ENCODE measurements at regions not wholly inside any gene's neighbourhood (a gene's known extent, or its start where the extent isn't known, plus 50 kb on each side); places are given as distances from the start of the nearest gene placed in this dataset.
"Not testable (repeated sequence)": the region's sequence is repeated elsewhere in the genome, so short reads cannot be mapped to it uniquely, and the experiment has no call there.

DNA sequence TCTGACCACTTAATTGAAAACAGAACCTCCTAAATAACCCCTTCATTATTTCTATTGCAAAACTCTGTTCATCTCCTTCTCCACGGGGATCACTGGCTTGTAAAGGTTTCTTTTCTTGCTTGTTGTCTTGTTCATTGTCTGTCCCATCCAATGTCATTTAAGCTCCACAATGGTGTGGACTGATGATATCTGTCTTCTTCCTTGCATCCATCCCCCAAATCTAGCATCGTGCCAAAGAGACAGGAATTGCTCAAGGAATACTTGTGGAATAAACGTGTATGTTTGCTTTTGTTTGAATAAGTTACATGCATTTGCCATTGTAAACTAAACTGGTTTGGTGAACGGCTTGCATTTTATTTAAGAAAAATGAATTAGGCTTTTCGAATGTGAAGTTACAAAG is 306.8 kb upstream of the POM121L12 start:
- not testable (repeated sequence) for H3K36me3 ChIP-seq (ENCODE audit: insufficient read depth, low read length); H3K27ac ChIP-seq (ENCODE audit: low read depth, low read length); H3K27me3 ChIP-seq (ENCODE audit: insufficient read depth, low read length); H3K9me3 ChIP-seq (ENCODE audit: insufficient read depth, low read depth, low read length); H3K4me1 ChIP-seq (ENCODE audit: insufficient read depth, low read length); H3K9ac ChIP-seq (ENCODE audit: low read depth, low read length); H3K4me3 ChIP-seq (ENCODE audit: low read length)
- whole genome bisulfite sequencing = 84% methylated on average over 3 of the region's 5 CpGs

DNA sequence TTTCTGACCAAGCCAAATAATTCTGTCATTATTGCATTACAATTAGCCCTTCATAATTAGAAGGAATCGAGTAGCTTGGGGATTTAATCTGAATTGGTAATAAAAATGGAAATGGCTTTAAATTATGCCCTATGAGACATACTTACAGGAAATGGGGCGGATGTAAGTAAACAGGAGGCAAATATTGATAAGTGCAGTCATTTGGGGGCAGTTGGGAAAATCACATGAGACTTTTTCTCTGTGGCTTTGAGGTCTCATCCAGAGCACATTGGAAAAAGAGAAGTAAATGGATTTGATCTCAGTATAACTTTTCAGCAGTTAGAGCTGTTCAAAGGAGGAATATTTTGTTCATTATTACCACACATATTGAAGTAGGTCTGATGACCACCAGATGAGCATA is 307.8 kb upstream of the POM121L12 start:
- H3K4me3 ChIP-seq (ENCODE audit: low read length) = no peak overlapping the region
- no peaks in the 10 kb centered on the region for H3K9me3 ChIP-seq (ENCODE audit: insufficient read depth, low read depth, low read length)
- no peaks in the 10 kb centered on the region for H3K36me3 ChIP-seq (ENCODE audit: insufficient read depth, low read length)
- WGBS = 86% methylated on average over 2 of the region's 2 CpGs
- no peaks in the 10 kb centered on the region for H3K4me1 ChIP-seq (ENCODE audit: insufficient read depth, low read length)
- no peak overlapping the region for H3K9ac ChIP-seq (ENCODE audit: low read depth, low read length)
- no peaks in the 10 kb centered on the region for H3K27me3 ChIP-seq (ENCODE audit: insufficient read depth, low read length)
- H3K27ac ChIP-seq (ENCODE audit: low read depth, low read length) = no peak overlapping the region

DNA sequence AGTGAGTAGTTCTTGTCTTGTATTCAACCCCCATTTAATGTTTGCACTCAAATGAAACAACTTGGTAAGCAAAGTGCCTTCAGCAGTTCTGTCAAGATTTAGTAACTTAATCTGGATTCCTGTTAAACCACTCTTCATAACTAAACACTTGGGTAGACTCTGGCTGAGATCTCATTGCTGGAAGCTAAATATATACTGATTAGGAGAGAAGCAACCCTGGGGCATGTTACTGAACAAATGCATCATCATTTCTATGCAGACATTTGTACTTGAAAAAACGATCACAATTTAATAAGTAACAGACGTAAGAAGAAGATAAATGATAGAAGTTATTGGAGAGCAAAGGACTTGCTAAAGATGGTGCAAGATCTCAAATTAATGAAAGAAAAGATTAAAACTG is 308.4 kb upstream of the POM121L12 start:
- Histone ChIP-seq H3K4me3 (ENCODE audit: low read length) (no peak overlapping the region), H3K27me3 (ENCODE audit: insufficient read depth, low read length) (no peaks in the 10 kb centered on the region), H3K36me3 (ENCODE audit: insufficient read depth, low read length) (no peaks in the 10 kb centered on the region), H3K9me3 (ENCODE audit: insufficient read depth, low read depth, low read length) (no peaks in the 10 kb centered on the region), H3K9ac (ENCODE audit: low read depth, low read length) (no peak overlapping the region), H3K27ac (ENCODE audit: low read depth, low read length) (no peak overlapping the region), H3K4me1 (ENCODE audit: insufficient read depth, low read length) (no peaks in the 10 kb centered on the region)
- WGBS = 100% methylated on average over 2 of the region's 2 CpGs

DNA sequence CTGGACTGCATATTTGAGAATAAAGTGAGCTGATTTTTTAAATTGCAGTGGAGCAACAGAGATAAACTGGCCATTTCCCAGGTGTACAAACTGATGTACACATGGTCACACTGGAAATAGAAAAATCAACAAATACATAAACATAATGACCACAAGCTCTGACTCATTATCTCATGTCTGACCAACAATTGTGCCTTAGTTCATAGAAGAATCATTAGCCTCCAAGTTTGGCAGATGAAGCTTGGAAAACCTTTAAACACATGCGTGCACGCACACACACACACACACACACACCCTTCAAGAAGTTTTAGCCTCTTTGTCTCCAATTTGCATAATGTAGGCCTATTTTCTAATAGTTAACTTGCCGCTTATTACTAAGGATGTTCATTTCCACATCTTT is 308.9 kb upstream of the POM121L12 start:
- H3K9me3 ChIP-seq (ENCODE audit: insufficient read depth, low read depth, low read length) = no peaks in the 10 kb centered on the region
- H3K27me3 ChIP-seq (ENCODE audit: insufficient read depth, low read length) = no peaks in the 10 kb centered on the region
- no peak overlapping the region for H3K4me3 ChIP-seq (ENCODE audit: low read length)
- H3K36me3 ChIP-seq (ENCODE audit: insufficient read depth, low read length) = no peaks in the 10 kb centered on the region
- H3K4me1 ChIP-seq (ENCODE audit: insufficient read depth, low read length) = no peaks in the 10 kb centered on the region
- WGBS = 92% methylated on average over 2 of the region's 3 CpGs
- H3K9ac ChIP-seq (ENCODE audit: low read depth, low read length) = no peak overlapping the region
- no peak overlapping the region for H3K27ac ChIP-seq (ENCODE audit: low read depth, low read length)

- WGBS = 89% methylated on average over 3 of the region's 5 CpGs
- H3K9me3 ChIP-seq (ENCODE audit: insufficient read depth, low read depth, low read length) = no peaks in the 10 kb centered on the region
- no peaks in the 10 kb centered on the region for H3K4me1 ChIP-seq (ENCODE audit: insufficient read depth, low read length)
- no peaks in the 10 kb centered on the region for H3K27me3 ChIP-seq (ENCODE audit: insufficient read depth, low read length)
- no peak overlapping the region for H3K27ac ChIP-seq (ENCODE audit: low read depth, low read length)
- no peak overlapping the region for H3K4me3 ChIP-seq (ENCODE audit: low read length)
- no peak overlapping the region for H3K9ac ChIP-seq (ENCODE audit: low read depth, low read length)
- no peaks in the 10 kb centered on the region for H3K36me3 ChIP-seq (ENCODE audit: insufficient read depth, low read length)
Measured at GRCh38 chr7:52723606-52724005, 311.8 kb upstream of the POM121L12 start.

GRCh38 chr7:52720856-52721255 is 314.6 kb upstream of the POM121L12 start:
- H3K27me3 ChIP-seq (ENCODE audit: insufficient read depth, low read length) = no peaks in the 10 kb centered on the region
- no peak overlapping the region for H3K9ac ChIP-seq (ENCODE audit: low read depth, low read length)
- no peaks in the 10 kb centered on the region for H3K9me3 ChIP-seq (ENCODE audit: insufficient read depth, low read depth, low read length)
- WGBS = 100% methylated on average over 1 of the region's 2 CpGs
- H3K4me3 ChIP-seq (ENCODE audit: low read length) = no peak overlapping the region
- no peak overlapping the region for H3K27ac ChIP-seq (ENCODE audit: low read depth, low read length)
- no peaks in the 10 kb centered on the region for H3K4me1 ChIP-seq (ENCODE audit: insufficient read depth, low read length)
- no peaks in the 10 kb centered on the region for H3K36me3 ChIP-seq (ENCODE audit: insufficient read depth, low read length)

GRCh38 chr7:52719677-52720076 is 315.8 kb upstream of the POM121L12 start:
- Histone ChIP-seq H3K9me3 (ENCODE audit: insufficient read depth, low read depth, low read length) (no peaks in the 10 kb centered on the region), H3K27ac (ENCODE audit: low read depth, low read length) (no peak overlapping the region)
- 81% methylated on average over 3 of the region's 3 CpGs for WGBS

DNA sequence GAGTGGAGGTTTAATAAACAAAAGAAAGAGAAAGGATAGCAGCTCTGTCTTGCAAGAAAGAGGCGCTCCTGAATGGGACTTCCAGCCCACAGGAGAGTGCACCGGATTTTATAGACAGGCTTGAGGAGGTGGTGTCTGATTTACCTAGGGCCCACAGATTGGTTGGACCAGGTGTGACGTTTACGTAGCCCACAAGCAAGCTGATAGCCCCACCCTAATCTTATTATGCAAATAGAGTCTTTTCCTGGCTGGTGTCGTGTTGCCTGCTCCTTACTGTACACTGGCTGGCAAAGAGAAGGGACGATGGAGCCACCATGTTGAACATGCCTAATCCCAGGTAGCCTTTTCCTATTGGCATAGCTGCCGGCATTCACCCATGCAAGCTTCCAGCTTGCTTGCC is 319.7 kb upstream of the POM121L12 start:
- H3K27ac ChIP-seq (ENCODE audit: low read depth, low read length) = no peak overlapping the region
- H3K36me3 ChIP-seq (ENCODE audit: insufficient read depth, low read length) = no peaks in the 10 kb centered on the region
- no peaks in the 10 kb centered on the region for H3K9me3 ChIP-seq (ENCODE audit: insufficient read depth, low read depth, low read length)
- no peak overlapping the region for H3K4me3 ChIP-seq (ENCODE audit: low read length)
- WGBS = 87% methylated on average over 7 of the region's 7 CpGs
- no peaks in the 10 kb centered on the region for H3K27me3 ChIP-seq (ENCODE audit: insufficient read depth, low read length)
- no peaks in the 10 kb centered on the region for H3K4me1 ChIP-seq (ENCODE audit: insufficient read depth, low read length)
- no peak overlapping the region for H3K9ac ChIP-seq (ENCODE audit: low read depth, low read length)

More at GRCh38 chr7:52719677-52720076, 315.8 kb upstream of the POM121L12 start:
- Histone ChIP-seq H3K27me3 (ENCODE audit: insufficient read depth, low read length) (no peaks in the 10 kb centered on the region), H3K4me1 (ENCODE audit: insufficient read depth, low read length) (no peaks in the 10 kb centered on the region), H3K9ac (ENCODE audit: low read depth, low read length) (no peak overlapping the region), H3K36me3 (ENCODE audit: insufficient read depth, low read length) (no peaks in the 10 kb centered on the region), H3K4me3 (ENCODE audit: low read length) (no peak overlapping the region)

DNA sequence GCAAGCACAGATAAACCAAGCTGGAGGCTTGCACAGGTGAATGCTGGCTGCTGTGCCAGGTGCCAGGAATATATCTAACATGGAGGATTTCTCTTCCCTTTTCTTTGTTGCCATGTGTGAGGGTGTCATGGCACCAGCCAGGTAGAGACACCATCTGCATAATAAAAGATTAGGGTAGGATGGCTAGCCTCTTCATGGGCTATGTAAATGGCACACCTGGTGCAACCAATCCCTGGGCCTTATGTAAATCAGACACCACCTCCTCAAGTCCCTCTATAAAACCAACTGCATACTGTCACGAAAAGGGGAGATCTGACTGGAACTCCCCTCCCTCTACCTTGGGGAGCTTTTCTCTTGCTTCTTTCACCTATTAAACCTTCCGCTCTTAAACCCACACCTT is 322.5 kb upstream of the POM121L12 start:
- H3K9me3 ChIP-seq (ENCODE audit: insufficient read depth, low read depth, low read length) = no peaks in the 10 kb centered on the region
- H3K4me1 ChIP-seq (ENCODE audit: insufficient read depth, low read length) = no peaks in the 10 kb centered on the region
- no peak overlapping the region for H3K4me3 ChIP-seq (ENCODE audit: low read length)
- no peaks in the 10 kb centered on the region for H3K27me3 ChIP-seq (ENCODE audit: insufficient read depth, low read length)
- no peak overlapping the region for H3K9ac ChIP-seq (ENCODE audit: low read depth, low read length)
- H3K36me3 ChIP-seq (ENCODE audit: insufficient read depth, low read length) = no peaks in the 10 kb centered on the region
- WGBS = 76% methylated on average over 2 of the region's 2 CpGs
- H3K27ac ChIP-seq (ENCODE audit: low read depth, low read length) = no peak overlapping the region

DNA sequence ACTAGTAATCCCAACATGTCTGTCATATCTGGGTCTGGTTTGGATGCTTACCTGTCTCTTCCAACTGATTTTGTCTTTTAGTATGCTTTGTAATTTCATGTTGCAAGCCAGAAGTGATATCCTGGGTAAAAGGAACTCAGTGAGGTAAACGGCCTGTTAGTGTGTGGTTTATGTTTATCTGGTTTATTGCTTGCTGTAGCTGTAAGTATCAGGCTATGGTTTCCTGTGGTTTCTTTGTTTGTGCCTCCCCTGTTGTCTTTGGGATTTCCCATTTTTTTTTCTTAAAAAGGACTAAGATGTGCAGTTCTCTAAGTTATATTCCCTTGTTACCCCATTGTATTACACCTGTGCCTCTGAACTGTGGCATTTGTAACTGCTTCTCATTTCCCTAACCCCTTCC is 323.5 kb upstream of the POM121L12 start:
- Histone ChIP-seq H3K9me3 (ENCODE audit: insufficient read depth, low read depth, low read length) (no peaks in the 10 kb centered on the region), H3K9ac (ENCODE audit: low read depth, low read length) (no peak overlapping the region), H3K4me1 (ENCODE audit: insufficient read depth, low read length) (no peaks in the 10 kb centered on the region), H3K27me3 (ENCODE audit: insufficient read depth, low read length) (no peaks in the 10 kb centered on the region), H3K4me3 (ENCODE audit: low read length) (no peak overlapping the region), H3K27ac (ENCODE audit: low read depth, low read length) (no peak overlapping the region), H3K36me3 (ENCODE audit: insufficient read depth, low read length) (no peaks in the 10 kb centered on the region)
- WGBS = 95% methylated on average over 1 of the region's 1 CpG

GRCh38 chr7:52708846-52709245 is 326.6 kb upstream of the POM121L12 start:
- Histone ChIP-seq H3K36me3 (ENCODE audit: insufficient read depth, low read length) (no peaks in the 10 kb centered on the region), H3K27me3 (ENCODE audit: insufficient read depth, low read length) (no peaks in the 10 kb centered on the region), H3K4me1 (ENCODE audit: insufficient read depth, low read length) (no peaks in the 10 kb centered on the region), H3K9ac (ENCODE audit: low read depth, low read length) (no peak overlapping the region), H3K27ac (ENCODE audit: low read depth, low read length) (no peak overlapping the region), H3K4me3 (ENCODE audit: low read length) (no peak overlapping the region), H3K9me3 (ENCODE audit: insufficient read depth, low read depth, low read length) (no peaks in the 10 kb centered on the region)
- 95% methylated on average over 3 of the region's 3 CpGs for WGBS

DNA sequence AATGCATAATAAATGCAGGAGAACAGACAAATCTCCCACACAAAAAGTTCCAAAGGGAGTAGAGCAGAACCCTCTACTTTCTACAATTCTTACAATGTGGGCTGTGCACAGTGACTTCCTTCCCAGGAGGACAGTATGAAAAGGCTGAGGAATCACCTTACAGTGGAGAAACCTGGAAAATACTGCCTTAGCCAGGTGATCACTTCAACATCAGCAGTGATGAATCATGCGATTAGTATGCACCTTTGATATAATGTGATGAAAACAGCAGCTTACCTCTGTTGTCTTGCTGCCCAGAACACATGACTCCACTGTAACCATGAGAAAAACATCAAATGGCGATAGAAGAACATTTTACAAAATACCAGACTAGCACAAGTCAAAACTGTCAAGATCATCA is 329.7 kb upstream of the POM121L12 start:
- Histone ChIP-seq H3K9me3 (ENCODE audit: insufficient read depth, low read depth, low read length) (no peaks in the 10 kb centered on the region), H3K4me1 (ENCODE audit: insufficient read depth, low read length) (no peaks in the 10 kb centered on the region), H3K27me3 (ENCODE audit: insufficient read depth, low read length) (no peaks in the 10 kb centered on the region), H3K36me3 (ENCODE audit: insufficient read depth, low read length) (no peaks in the 10 kb centered on the region), H3K9ac (ENCODE audit: low read depth, low read length) (no peak overlapping the region), H3K4me3 (ENCODE audit: low read length) (no peak overlapping the region), H3K27ac (ENCODE audit: low read depth, low read length) (no peak overlapping the region)
- 92% methylated on average over 2 of the region's 2 CpGs for WGBS

All from HUES64 (cell line).